Mucosa of rectum (tissue), 2 donors: ENCODE measurements at regions not wholly inside any gene's neighbourhood (a gene's known extent, or its start where the extent isn't known, plus 50 kb on each side); places are given as distances from the start of the nearest gene placed in this dataset.
"Not testable (repeated sequence)": the region's sequence is repeated elsewhere in the genome, so short reads cannot be mapped to it uniquely, and the experiment has no call there.

Source experiments
- H3K27ac ChIP-seq, 2 donors: one replicate each; pipeline ENCODE4 v1.7.0; 2013; ENCODE audit warnings: inconsistent platforms in 2 of 2, low read depth in 2 of 2, low read length in 2 of 2
- H3K27me3 ChIP-seq, 2 donors: one replicate each; pipeline ENCODE4 v1.7.0; 2013; ENCODE audit warnings: low read length in 2 of 2; ENCODE audit not compliant: control insufficient read depth in 2 of 2, insufficient read depth in 2 of 2
- H3K36me3 ChIP-seq, 2 donors: one replicate each; pipeline ENCODE4 v1.7.0; 2013; ENCODE audit warnings: low read length in 2 of 2; ENCODE audit not compliant: control insufficient read depth in 2 of 2, insufficient read depth in 2 of 2
- H3K4me1 ChIP-seq, 2 donors: one replicate each; pipeline ENCODE4 v1.7.0; 2013; ENCODE audit warnings: low read length in 2 of 2, mild to moderate bottlenecking in 1 of 2; ENCODE audit not compliant: control insufficient read depth in 2 of 2, insufficient read depth in 2 of 2
- H3K4me3 ChIP-seq, 2 donors: one replicate each; pipeline ENCODE4 v1.7.0; 2013; ENCODE audit warnings: low read length in 2 of 2
- H3K9ac ChIP-seq, 2 donors: one replicate each; pipeline ENCODE4 v1.7.0; 2013; ENCODE audit warnings: low read length in 2 of 2, low read depth in 1 of 2, mild to moderate bottlenecking in 1 of 2
- H3K9me3 ChIP-seq, 2 donors: one replicate each; pipeline ENCODE4 v1.7.0; 2013; ENCODE audit warnings: low read length in 2 of 2; ENCODE audit not compliant: control insufficient read depth in 2 of 2
- donor health status: healthy.
- donor health status: Normal muscosa, but diverticular disease.

DNA sequence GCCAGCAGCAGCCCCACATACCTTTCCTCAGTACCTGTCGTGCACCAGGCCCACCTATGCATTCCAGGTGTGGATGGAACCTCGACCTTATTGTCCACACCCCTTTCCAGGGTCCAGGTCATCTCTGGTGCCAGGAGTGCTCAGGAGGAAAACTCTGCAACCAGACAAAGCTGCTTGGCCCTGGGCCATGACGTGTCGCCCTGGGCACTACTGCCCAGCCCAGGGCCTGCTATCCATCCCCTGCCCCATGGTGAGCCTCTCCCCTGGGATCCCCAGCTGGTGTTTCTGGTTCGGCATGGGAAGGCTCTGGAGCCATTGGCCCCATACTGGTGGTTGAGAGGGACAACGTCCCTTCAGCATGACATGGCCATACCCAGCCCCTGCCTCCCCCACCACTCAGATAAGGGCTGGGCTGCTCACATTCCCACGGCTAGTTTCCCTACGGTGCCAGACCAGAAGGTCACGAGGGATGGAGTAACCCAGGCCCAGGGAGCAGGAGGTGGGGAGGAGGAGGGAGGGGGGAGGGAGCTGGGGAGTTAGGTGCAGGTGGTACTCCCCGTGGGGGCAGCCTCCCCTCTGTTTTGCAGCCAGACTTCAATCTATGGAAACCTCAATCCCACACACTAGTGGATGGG, 123.2 kb upstream of the MTLN start:
- not testable (repeated sequence) for H3K4me1 ChIP-seq, H3K27me3 ChIP-seq, H3K9me3 ChIP-seq, H3K36me3 ChIP-seq, H3K27ac ChIP-seq, H3K4me3 ChIP-seq, H3K9ac ChIP-seq

DNA sequence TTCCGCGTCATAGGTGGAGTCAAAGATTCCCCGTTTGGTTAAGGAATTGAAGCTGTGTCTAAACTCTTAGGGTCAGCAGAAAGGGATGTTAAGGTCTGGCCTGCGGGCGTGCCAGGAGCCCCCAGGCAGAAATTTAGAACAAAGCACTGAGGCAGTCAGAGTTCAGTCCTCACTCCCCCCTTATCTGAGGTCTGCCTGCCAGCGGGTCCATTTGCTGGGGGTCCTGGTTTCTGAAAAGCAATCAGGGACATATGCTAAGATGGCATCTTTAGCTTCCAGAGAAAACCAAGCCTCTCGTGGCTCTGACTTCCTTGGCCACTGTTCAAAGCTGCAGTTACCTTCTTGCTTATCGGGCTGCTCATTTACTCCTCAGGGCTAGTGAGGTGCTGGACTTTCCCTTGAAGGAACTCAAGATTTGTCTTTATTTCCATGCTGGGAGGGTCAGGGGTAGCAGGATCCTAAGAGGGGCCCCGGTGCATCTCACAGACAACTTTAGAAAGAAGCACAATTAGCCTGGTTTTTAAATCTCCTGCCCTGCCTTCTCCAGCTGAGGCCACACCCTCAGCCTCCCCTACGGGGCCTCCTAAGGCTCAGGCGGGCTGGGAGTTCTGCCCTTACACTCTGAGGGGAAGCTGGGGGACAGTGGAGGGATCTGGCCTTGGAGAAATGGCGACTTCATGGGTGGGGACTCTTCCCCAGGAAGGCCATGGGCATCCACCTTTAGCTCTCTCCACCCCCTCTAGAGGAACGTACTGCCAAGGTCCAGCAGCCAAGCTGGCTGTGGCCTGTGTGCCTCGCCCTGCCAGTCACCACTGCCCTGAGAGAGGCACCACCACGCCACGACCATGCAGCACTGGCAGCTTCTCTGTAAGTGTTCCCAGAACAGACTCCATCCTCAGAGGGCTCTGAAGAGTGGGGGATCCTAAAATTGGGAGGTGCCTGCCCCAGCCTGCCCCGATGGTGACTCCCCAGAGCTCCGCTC, 121.1 kb upstream of the MTLN start:
- not testable (repeated sequence) for H3K36me3 ChIP-seq

GRCh38 chr2:110331625-110332024, 119.3 kb upstream of the MTLN start:
- H3K4me3 ChIP-seq, H3K36me3 ChIP-seq: not testable (repeated sequence)

More for the DNA sequence above, 121.1 kb upstream of the MTLN start:
- not testable (repeated sequence) for H3K27ac ChIP-seq, H3K4me3 ChIP-seq, H3K4me1 ChIP-seq, H3K27me3 ChIP-seq, H3K9ac ChIP-seq, H3K9me3 ChIP-seq

DNA sequence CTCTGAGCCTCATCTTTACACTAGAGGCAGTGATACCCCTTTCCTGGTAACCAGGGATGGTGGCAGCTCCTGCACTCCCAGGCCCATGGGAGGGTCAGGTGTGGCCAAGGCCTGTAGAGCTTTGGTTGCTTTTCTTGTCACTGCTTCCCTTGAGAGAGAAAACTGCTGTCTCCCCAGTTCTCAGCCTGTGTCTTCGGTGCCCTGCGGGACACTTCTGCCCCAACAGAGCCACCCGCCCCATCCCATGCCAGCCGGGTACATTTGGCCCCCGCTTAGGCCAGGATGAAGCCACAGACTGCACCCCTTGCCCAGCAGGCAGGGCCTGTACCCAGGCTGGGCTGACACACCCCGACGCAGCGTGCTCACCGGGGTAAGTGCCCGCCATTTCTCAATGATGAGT, 117.4 kb upstream of the MTLN start:
- H3K36me3 ChIP-seq, H3K4me3 ChIP-seq, H3K4me1 ChIP-seq, H3K9ac ChIP-seq, H3K27me3 ChIP-seq, H3K9me3 ChIP-seq, H3K27ac ChIP-seq: not testable (repeated sequence)

More at GRCh38 chr2:110331625-110332024, 119.3 kb upstream of the MTLN start:
- not testable (repeated sequence) for H3K27ac ChIP-seq, H3K9ac ChIP-seq, H3K9me3 ChIP-seq, H3K4me1 ChIP-seq, H3K27me3 ChIP-seq

- not testable (repeated sequence) for H3K27ac ChIP-seq, H3K4me1 ChIP-seq, H3K36me3 ChIP-seq, H3K4me3 ChIP-seq, H3K9ac ChIP-seq, H3K9me3 ChIP-seq, H3K27me3 ChIP-seq
Observed at GRCh38 chr2:110329158-110329557, 116.8 kb upstream of the MTLN start.

DNA sequence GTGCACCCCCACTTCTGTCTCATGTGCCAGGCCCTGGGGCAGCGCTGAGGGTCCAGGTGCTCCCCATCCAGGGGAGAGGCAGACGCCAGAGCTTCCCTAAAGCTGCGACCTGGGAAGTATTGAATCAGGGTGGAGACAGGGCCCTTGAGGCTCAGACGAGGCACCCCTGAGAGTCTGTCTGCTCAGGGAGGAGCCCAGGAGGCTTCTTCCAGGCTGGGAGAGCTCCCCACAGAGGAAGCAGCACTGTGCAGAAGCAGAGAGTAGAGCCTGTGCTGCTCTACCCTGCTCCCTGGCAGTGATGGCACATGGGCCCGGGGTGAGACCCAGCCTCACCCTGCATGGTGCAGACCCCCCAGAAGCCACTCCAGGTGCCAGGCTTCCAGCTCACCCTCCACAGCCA, 116.3 kb upstream of the MTLN start:
- not testable (repeated sequence) for H3K9ac ChIP-seq, H3K27ac ChIP-seq, H3K4me3 ChIP-seq, H3K9me3 ChIP-seq, H3K27me3 ChIP-seq, H3K4me1 ChIP-seq, H3K36me3 ChIP-seq

GRCh38 chr2:110323832-110324231, 111.5 kb upstream of the MTLN start:
- not testable (repeated sequence) for H3K36me3 ChIP-seq, H3K27ac ChIP-seq, H3K9me3 ChIP-seq, H3K4me3 ChIP-seq, H3K9ac ChIP-seq, H3K27me3 ChIP-seq, H3K4me1 ChIP-seq

GRCh38 chr2:110322535-110322934, 110.2 kb upstream of the MTLN start:
- not testable (repeated sequence) for H3K27ac ChIP-seq, H3K9me3 ChIP-seq, H3K4me3 ChIP-seq, H3K27me3 ChIP-seq, H3K36me3 ChIP-seq, H3K9ac ChIP-seq, H3K4me1 ChIP-seq

GRCh38 chr2:110320834-110321563, 108.7 kb upstream of the MTLN start:
- not testable (repeated sequence) for H3K27ac ChIP-seq, H3K36me3 ChIP-seq, H3K4me3 ChIP-seq, H3K9me3 ChIP-seq, H3K9ac ChIP-seq, H3K4me1 ChIP-seq, H3K27me3 ChIP-seq

- not testable (repeated sequence) for H3K4me3 ChIP-seq, H3K36me3 ChIP-seq, H3K27ac ChIP-seq, H3K9ac ChIP-seq, H3K9me3 ChIP-seq, H3K4me1 ChIP-seq, H3K27me3 ChIP-seq
Observed at GRCh38 chr2:110318898-110319297, 106.6 kb upstream of the MTLN start.
